ENCODE measurements at regions not wholly inside any gene's neighbourhood (a gene's known extent, or its start where the extent isn't known, plus 50 kb on each side); places are given as distances from the start of the nearest gene placed in this dataset.

DNA sequence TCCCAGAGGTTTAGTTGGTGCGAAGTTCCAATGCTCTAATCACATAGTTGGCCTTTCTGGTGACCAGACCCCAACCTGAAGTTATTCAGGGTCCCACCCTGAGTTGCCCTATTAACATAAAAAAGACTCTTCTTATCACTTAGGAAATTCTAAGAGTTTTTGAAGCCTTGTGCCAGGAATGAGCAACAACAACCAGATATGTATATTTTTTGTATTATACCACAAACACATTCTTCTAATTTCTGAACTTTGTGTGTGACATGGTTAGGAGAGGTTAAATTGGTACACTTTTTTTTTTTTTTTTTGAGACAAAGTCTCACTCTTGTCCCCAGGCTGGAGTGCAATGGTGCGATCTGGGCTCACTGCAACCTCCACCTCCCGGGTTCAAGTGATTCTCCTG, 320.4 kb upstream of the PDE3A start:
- WGBS, 2 donors, result 92 to 100% methylated on average over 3 of the region's 3 CpGs
- DNase-seq, result no peak
- TF ChIP-seq POLR2A (IDR thresholded peaks at IDR 0.05) (no peak), CTCF (IDR thresholded peaks at IDR 0.05) (no peak)
- intact Hi-C loops (cut with DNase I), result no loop called here
- Histone ChIP-seq H3K36me3 (no peaks in the 10 kb centered on the region), H3K27ac (no peak overlapping the region), H3K4me3 (no peak overlapping the region), H3K27me3 (no peaks in the 10 kb centered on the region), H3K9me3 (no peaks in the 10 kb centered on the region), H3K4me1 (peaks cover 0 to 9% (median 0%) of the 10 kb centered on the region in 3 donors)

DNA sequence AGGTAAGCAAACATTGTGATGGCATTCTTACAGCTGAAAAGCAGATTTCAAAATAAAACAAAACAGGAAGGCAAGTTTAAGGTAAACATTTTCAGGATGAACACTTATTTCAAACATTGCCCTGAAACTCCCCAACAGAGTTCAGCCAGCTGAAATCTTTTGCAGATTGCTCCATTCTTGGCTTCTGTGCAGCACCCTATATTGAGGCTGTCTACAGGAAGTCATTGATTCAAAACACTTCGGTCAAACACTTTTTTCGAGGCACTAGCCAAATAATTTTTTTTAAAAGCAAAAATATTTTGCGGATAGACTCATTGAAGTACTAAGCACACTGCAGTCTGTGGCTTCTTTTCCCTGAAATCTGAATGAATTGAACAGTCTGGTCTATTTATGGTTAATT, 318.1 kb upstream of the PDE3A start:
- intact Hi-C loops (cut with DNase I), result no loop called here
- Histone ChIP-seq H3K36me3 (no peaks in the 10 kb centered on the region), H3K27ac (no peak overlapping the region), H3K4me1 (peaks cover 0 to 9% (median 0%) of the 10 kb centered on the region in 3 donors), H3K27me3 (no peaks in the 10 kb centered on the region), H3K4me3 (no peak overlapping the region), H3K9me3 (no peaks in the 10 kb centered on the region)
- DNase-seq, result no peak
- TF ChIP-seq CTCF (IDR thresholded peaks at IDR 0.05) (no peak), POLR2A (IDR thresholded peaks at IDR 0.05) (no peak)
- WGBS, 2 donors, result 44 to 47% methylated on average over 3 of the region's 3 CpGs

DNA sequence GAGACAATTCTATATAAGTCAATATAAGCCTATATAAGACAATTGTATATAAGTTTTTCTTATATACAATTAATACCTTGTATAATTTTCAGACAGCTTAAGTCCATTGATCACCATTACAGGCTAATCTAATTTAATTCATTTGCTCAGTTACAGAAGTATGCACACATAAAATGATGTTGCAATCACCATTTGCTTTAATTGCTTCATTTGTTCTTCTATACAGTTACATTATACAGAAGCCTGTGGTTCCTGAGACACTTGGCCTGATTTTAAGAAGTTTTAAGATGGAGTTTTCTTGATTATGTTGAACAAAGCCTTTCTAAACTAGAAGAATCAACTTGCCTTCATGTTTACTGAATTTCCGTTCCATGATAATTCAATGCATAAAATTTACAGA, 314.6 kb upstream of the PDE3A start:
- no peak for DNase-seq
- intact Hi-C loops (cut with DNase I), result no loop called here
- WGBS, 2 donors, result 86 to 100% methylated on average over 1 of the region's 1 CpG
- peaks cover 0 to 9% (median 0%) of the 10 kb centered on the region in 3 donors for H3K4me1 ChIP-seq
- TF ChIP-seq CTCF (IDR thresholded peaks at IDR 0.05) (no peak), POLR2A (IDR thresholded peaks at IDR 0.05) (no peak)
- no peak overlapping the region for H3K27ac ChIP-seq
- no peaks in the 10 kb centered on the region for H3K27me3 ChIP-seq
- H3K4me3 ChIP-seq, result no peak overlapping the region
- no peaks in the 10 kb centered on the region for H3K36me3 ChIP-seq
- no peaks in the 10 kb centered on the region for H3K9me3 ChIP-seq

GRCh38 chr12:20055856-20056255, 312.5 kb upstream of the PDE3A start:
- WGBS, 2 donors, result 43 to 51% methylated on average over 3 of the region's 3 CpGs

DNA sequence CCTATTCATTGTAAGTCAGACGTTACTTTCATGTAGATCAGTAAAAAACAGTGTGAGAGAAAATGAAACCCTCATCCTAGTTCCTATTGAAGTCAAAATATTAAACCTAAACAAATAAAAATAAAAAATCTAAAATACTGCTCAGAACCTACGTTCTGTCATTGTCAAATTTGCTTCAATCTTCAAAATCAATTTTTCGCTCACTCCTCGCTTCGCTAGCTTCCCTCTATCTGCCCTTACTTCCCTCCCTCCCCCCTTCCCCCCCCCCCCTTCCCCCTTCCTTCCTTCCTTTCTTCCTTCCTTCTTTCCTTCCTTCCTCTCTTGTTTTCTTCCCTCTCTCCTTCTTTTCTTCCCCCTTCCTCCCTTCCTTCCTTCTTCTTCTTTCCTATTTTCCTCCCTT, 310.9 kb upstream of the PDE3A start:
- DNase-seq, result no peak
- WGBS, 2 donors, result 64 to 66% methylated on average over 5 of the region's 5 CpGs
- no peaks in the 10 kb centered on the region for H3K9me3 ChIP-seq
- intact Hi-C loops (cut with DNase I), result no loop called here
- no peak overlapping the region for H3K27ac ChIP-seq
- no peaks in the 10 kb centered on the region for H3K27me3 ChIP-seq
- H3K4me1 ChIP-seq, result no peaks in the 10 kb centered on the region
- no peak overlapping the region for H3K4me3 ChIP-seq
- no peak for TF ChIP-seq CTCF (IDR thresholded peaks at IDR 0.05)
- no peaks in the 10 kb centered on the region for H3K36me3 ChIP-seq

More at GRCh38 chr12:20055856-20056255, 312.5 kb upstream of the PDE3A start:
- DNase-seq, result no peak
- H3K36me3 ChIP-seq, result no peaks in the 10 kb centered on the region
- intact Hi-C loops (cut with DNase I), result no loop called here
- H3K4me3 ChIP-seq, result no peak overlapping the region
- no peak overlapping the region for H3K27ac ChIP-seq
- TF ChIP-seq POLR2A (IDR thresholded peaks at IDR 0.05) (no peak), CTCF (IDR thresholded peaks at IDR 0.05) (no peak)
- H3K27me3 ChIP-seq, result no peaks in the 10 kb centered on the region
- H3K9me3 ChIP-seq, result no peaks in the 10 kb centered on the region
- H3K4me1 ChIP-seq, result no peaks in the 10 kb centered on the region
